CD4-positive, alpha-beta T cell treated with Interleukin-17A for 1 hour (primary cell): ENCODE measurements at regions not wholly inside any gene's neighbourhood (a gene's known extent, or its start where the extent isn't known, plus 50 kb on each side); places are given as distances from the start of the nearest gene placed in this dataset.

ENCODE experiments used
- DNase-seq: peaks from one replicate; pipeline ENCODE4 v3.0.0-alpha.2; 2020

DNA sequence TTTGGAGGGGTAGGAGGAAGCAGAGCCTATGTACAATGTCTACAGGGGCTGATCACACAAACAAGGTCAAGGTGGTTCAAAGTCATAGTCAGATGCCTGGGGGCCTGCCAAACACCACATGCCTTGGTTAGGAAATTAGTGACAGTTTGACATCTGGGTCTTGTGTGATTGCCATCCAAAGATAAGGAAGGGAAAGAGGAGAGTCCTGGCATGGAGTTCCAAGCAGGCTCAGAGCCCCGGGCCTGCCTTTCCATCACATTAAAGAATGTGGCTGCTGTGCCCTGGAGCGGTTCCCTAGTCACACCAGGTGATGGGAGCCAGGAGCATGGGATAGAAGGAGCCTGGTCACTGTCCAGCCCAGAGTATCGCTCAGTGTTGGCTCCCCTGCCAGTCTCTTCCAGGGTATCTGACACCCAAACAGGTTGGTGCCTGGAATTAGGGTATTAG is 53.6 kb upstream of the BCL2L14 start:
- DNase-seq, result no peak

DNA sequence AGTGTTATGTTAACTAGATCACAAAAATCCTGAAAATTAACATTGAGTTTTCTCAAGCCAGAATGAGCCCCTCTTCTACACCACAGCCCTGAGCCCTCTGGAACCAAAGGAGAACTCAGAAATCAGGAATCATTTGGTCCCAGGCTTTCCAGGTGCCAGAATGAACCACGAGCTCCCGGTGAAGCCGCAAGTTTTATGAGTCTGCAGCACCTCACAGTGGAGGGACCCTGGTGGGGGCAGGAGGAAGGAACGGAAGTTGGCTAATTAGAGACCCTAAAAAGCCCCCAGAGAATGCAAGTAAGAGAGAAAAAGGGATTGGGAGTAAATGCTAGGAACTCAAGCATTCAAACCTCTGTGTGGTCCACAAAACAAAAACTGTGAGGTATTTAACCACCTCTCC is 52.9 kb upstream of the BCL2L14 start:
- no peak for DNase-seq

DNA sequence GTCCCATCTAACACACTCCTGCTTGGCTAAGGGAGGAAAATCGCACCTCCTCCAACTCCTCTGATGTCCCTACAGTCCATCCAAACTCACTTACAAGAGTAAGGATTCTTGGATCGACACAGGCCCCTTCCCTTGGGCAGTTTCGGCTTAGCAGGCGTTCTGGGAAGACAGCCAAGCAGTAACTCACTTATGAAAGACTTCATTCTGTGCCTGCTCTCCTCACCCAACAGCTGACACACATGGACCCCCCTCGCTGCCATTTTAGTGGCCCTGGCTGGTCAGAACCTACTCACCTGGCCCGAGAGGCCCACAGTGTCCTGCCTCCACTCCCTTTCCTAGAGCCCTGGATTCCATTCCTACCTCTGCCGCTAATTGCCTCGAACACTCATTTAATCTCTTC is 52.3 kb upstream of the BCL2L14 start:
- DNase-seq, result no peak

DNA sequence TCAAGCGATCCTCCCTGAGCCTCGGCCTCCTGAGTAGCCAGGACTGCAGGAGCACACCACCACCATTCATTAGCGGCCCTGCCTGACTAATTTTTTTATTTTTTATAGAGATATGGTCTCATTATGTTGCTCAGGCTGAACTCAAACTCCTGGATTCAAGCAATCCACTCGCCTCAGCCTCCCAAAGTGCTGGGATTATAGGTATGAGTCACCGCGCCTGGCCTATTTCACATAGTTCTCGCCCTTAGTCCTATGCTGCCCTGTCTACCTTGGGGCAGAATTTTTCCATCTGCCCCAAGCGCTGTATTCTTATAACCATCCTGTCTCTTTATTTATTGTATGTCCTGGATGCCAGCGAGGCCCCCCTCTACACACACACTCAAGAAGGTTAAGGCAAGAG is 50.9 kb upstream of the BCL2L14 start:
- DNase-seq, result no peak

DNA sequence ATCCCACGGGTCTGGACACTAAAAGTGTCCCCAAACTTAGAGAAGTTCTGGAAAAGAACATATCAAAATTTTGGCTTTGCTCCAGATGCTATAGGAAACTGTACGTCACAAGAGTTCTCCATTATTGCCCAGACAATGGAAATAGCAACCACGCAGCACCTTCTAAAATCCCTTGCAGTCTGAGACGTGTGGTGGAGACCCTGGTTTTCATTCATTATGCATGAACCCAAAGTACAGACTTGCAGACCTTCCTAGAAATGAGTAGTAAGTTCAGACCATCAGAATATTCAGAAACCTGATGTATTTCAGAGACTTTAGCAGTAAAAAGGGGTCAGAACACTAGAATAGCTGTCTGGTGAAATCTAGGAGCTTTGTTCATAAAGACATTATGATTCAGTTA is 50.0 kb upstream of the BCL2L14 start:
- no peak for DNase-seq
